Calu3 (cell line): ENCODE measurements at regions not wholly inside any gene's neighbourhood (a gene's known extent, or its start where the extent isn't known, plus 50 kb on each side); places are given as distances from the start of the nearest gene placed in this dataset.

ENCODE experiments used
- BruUV-seq: library from RNA; stranded (reverse); fragments of 400-500 nt; replicated peaks from 2 replicates; lab custom pipeline; 2021; lab: Mats Ljungman, UMichigan
- CTCF ChIA-PET: fragments of 300-600 bp; sonication (Branson Sonifier 250); formaldehyde crosslinking; loops from one replicate; lab custom pipeline; 2022; ENCODE audit warnings: antibody characterized with exemption; lab: Charles Lee
- DNase-seq: peaks from one replicate; pipeline ENCODE4 v3.0.0; 2022
- H3K27ac Mint-ChIP-seq: one replicate; pipeline ENCODE4 v1.8.0; 2022; ENCODE audit warnings: mixed read lengths; ENCODE audit not compliant: unreplicated experiment
- H3K27me3 Mint-ChIP-seq: one replicate; pipeline ENCODE4 v1.8.0; 2022; ENCODE audit warnings: mixed read lengths; ENCODE audit not compliant: unreplicated experiment
- H3K36me3 Mint-ChIP-seq: one replicate; pipeline ENCODE4 v1.8.0; 2022; ENCODE audit warnings: mild to moderate bottlenecking, moderate library complexity, mixed read lengths; ENCODE audit not compliant: insufficient read depth, unreplicated experiment
- H3K4me1 Mint-ChIP-seq: one replicate; pipeline ENCODE4 v1.8.0; 2022; ENCODE audit warnings: mild to moderate bottlenecking, low read depth, mixed read lengths; ENCODE audit not compliant: unreplicated experiment
- H3K4me3 Mint-ChIP-seq: one replicate; pipeline ENCODE4 v1.8.0; 2022; ENCODE audit warnings: mild to moderate bottlenecking, low read depth, moderate library complexity, mixed read lengths; ENCODE audit not compliant: unreplicated experiment
- H3K9me3 Mint-ChIP-seq: one replicate; pipeline ENCODE4 v1.8.0; 2022; ENCODE audit warnings: low read depth, mixed read lengths; ENCODE audit not compliant: unreplicated experiment
- intact Hi-C: fragments of 100-400 bp; cut with micrococcal nuclease; formaldehyde crosslinking; loops from one replicate; pipeline ENCODE4 v1.10.0; 2022; ENCODE audit not compliant: unreplicated experiment
- TF ChIP-seq, protein P1 (sequence below): fragments of 200-600 bp; IDR thresholded peaks from one replicate; pipeline ENCODE4 v1.8.0; 2022; ENCODE audit warnings: antibody characterized with exemption; ENCODE audit not compliant: unreplicated experiment

DNA sequence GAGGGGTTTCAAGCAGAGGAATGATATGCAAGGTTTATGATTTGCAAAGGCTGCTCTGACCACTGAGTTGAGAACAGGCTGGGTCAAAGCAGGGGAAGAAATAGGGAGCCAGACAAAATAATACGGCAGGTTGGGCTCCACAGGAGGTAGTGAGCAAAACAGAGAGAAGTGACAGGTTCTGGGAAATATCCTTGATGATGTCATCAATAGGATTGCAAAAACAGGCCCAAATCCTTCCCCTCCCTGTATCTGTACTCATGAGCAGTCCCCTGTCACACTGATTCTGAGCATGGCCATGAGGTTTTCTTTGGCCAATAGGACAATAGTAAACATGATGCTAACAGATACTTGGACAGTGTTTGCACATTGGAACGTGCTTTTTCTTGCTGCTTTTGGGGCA lies 471.8 kb upstream of the BRINP1 start:
- CTCF ChIA-PET: no interaction called here
- intact Hi-C loops: no loop called here
- H3K4me3 Mint-ChIP-seq: no peak overlapping the region
- H3K36me3 Mint-ChIP-seq: no peaks in the 10 kb centered on the region
- no peaks in the 10 kb centered on the region for H3K27me3 Mint-ChIP-seq
- H3K27ac Mint-ChIP-seq: no peak overlapping the region
- DNase-seq: no peak
- H3K4me1 Mint-ChIP-seq: no peaks in the 10 kb centered on the region
- BruUV-seq: no TSS peak
- TF ChIP-seq, protein P1, sequence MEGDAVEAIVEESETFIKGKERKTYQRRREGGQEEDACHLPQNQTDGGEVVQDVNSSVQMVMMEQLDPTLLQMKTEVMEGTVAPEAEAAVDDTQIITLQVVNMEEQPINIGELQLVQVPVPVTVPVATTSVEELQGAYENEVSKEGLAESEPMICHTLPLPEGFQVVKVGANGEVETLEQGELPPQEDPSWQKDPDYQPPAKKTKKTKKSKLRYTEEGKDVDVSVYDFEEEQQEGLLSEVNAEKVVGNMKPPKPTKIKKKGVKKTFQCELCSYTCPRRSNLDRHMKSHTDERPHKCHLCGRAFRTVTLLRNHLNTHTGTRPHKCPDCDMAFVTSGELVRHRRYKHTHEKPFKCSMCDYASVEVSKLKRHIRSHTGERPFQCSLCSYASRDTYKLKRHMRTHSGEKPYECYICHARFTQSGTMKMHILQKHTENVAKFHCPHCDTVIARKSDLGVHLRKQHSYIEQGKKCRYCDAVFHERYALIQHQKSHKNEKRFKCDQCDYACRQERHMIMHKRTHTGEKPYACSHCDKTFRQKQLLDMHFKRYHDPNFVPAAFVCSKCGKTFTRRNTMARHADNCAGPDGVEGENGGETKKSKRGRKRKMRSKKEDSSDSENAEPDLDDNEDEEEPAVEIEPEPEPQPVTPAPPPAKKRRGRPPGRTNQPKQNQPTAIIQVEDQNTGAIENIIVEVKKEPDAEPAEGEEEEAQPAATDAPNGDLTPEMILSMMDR: no peak
- H3K9me3 Mint-ChIP-seq: peaks cover 2% of the 10 kb centered on the region

DNA sequence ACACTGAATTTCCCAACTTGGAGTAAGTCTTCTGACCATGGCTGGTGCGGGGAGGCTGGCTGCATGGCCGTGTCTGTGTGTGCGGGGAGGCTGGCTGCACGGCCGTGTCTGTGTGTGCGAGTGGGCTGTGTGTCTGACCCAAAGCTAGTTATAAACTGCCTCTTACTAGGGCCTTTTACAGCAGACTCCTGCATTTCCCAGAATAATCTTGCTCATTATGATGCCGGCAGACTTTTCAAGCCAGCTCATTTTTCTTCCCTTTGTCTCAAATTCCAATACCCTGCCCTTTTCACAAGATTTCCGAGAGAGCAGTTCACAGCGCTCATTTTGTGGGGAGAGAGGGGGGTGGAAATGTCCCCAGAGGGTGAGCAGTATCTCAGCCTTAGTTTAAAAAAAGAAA lies 470.7 kb upstream of the BRINP1 start:
- Mint-ChIP-seq H3K9me3 (peaks cover 2% of the 10 kb centered on the region), H3K27ac (no peak overlapping the region), H3K36me3 (no peaks in the 10 kb centered on the region), H3K4me3 (no peak overlapping the region), H3K4me1 (no peaks in the 10 kb centered on the region), H3K27me3 (no peaks in the 10 kb centered on the region)
- intact Hi-C loops: no loop called here
- TF ChIP-seq, protein P1: no peak
- CTCF ChIA-PET: no interaction called here
- no TSS peak for BruUV-seq
- no peak for DNase-seq

DNA sequence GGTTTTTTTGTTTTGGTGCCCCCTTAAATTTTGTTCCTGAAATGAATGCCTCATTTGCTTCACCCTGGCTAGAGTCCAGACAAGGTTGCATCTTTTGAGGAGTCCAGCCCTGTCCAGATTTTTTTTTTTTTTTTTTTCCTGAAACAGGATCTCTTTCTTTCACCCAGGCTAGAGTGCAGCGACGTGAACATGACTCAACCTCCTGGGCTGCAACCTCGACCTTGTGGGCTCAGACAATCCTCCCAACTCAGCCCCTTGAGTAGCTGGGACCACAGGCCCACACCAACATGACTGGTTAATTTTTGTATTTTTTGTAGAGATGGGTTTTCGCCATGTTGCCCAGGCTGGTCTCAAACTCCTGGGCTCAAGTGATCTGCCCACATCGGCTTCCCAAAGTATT lies 469.0 kb upstream of the BRINP1 start:
- H3K4me3 Mint-ChIP-seq: no peak overlapping the region
- H3K27me3 Mint-ChIP-seq: no peaks in the 10 kb centered on the region
- no peaks in the 10 kb centered on the region for H3K4me1 Mint-ChIP-seq
- intact Hi-C loops: no loop called here
- CTCF ChIA-PET: no interaction called here
- no TSS peak for BruUV-seq
- no peaks in the 10 kb centered on the region for H3K36me3 Mint-ChIP-seq
- DNase-seq: no peak
- no peak overlapping the region for H3K27ac Mint-ChIP-seq
- TF ChIP-seq, protein P1: no peak
- peaks cover 2% of the 10 kb centered on the region for H3K9me3 Mint-ChIP-seq

DNA sequence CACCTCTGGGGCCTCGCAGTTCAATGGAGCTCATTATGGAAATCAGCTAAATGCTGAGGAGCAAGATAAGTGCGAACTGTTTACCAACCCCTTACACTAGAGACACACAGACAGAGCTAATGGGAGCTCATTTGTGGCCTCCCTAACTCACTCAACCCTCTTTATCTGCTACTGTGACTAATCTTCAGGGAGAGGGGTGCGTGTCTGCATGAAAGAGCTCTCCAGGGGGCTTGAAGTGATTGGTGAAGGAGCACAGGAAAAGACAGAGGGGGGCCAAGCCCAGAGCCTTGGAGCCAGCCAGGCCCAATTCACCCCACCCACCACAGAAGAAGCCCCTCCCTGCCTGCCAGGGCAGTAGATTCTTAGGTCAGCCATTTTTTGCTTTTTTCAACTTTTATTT lies 466.8 kb upstream of the BRINP1 start:
- no peak overlapping the region for H3K27ac Mint-ChIP-seq
- BruUV-seq: no TSS peak
- TF ChIP-seq, protein P1: no peak
- no peaks in the 10 kb centered on the region for H3K27me3 Mint-ChIP-seq
- intact Hi-C loops: no loop called here
- H3K4me1 Mint-ChIP-seq: no peaks in the 10 kb centered on the region
- no peak for DNase-seq
- H3K9me3 Mint-ChIP-seq: peaks cover 2% of the 10 kb centered on the region
- CTCF ChIA-PET: no interaction called here
- no peaks in the 10 kb centered on the region for H3K36me3 Mint-ChIP-seq
- no peak overlapping the region for H3K4me3 Mint-ChIP-seq
